Muscle layer of duodenum (tissue), 2 donors: ENCODE measurements at regions not wholly inside any gene's neighbourhood (a gene's known extent, or its start where the extent isn't known, plus 50 kb on each side); places are given as distances from the start of the nearest gene placed in this dataset.

Experiments used
- H3K27ac ChIP-seq: one replicate; pipeline ENCODE4 v1.7.0; 2013; ENCODE audit warnings: mild to moderate bottlenecking, low read length
- H3K27me3 ChIP-seq: one replicate; pipeline ENCODE4 v1.7.0; 2013; ENCODE audit warnings: low read depth, mild to moderate bottlenecking, control low read depth, low read length
- H3K36me3 ChIP-seq, 2 donors: one replicate each; pipeline ENCODE4 v1.7.0; 2013; ENCODE audit warnings: low read length in 2 of 2, control low read depth in 1 of 2, mild to moderate bottlenecking in 1 of 2; ENCODE audit not compliant: insufficient read depth in 2 of 2, control insufficient read depth in 1 of 2
- H3K4me1 ChIP-seq, 2 donors: one replicate each; pipeline ENCODE4 v1.7.0; 2013; ENCODE audit warnings: low read length in 2 of 2, mild to moderate bottlenecking in 2 of 2, control low read depth in 1 of 2, moderate library complexity in 1 of 2; ENCODE audit not compliant: insufficient read depth in 2 of 2, control insufficient read depth in 1 of 2
- H3K4me3 ChIP-seq, 2 donors: one replicate each; pipeline ENCODE4 v1.7.0; 2013; ENCODE audit warnings: low read length in 2 of 2, low read depth in 1 of 2, mild to moderate bottlenecking in 1 of 2
- H3K9me3 ChIP-seq, 2 donors: one replicate each; pipeline ENCODE4 v1.7.0; 2013; ENCODE audit warnings: low read length in 2 of 2, control low read depth in 1 of 2, mild to moderate bottlenecking in 1 of 2; ENCODE audit not compliant: control insufficient read depth in 1 of 2
- donor health status: healthy.

DNA sequence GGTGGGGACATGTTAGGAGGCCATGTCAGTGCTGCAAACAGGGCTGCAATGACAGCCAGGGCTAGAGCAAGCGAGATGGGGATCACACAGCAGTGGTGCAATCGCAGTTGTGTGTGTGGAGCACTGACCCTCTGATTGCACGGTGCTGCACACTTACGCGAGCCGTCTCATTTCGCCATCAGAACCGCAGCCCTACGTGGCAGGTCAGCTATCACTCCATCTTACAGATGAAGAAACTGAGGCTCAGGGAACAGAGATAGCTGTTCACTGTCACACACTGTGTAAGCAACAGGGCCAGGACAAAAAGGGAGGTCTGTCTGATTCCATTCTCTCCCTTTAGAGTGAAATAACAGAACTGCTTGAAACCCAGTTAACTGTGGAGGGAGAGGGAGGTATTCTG is 104.8 kb upstream of the SLC45A1 start:
- peaks cover 0 to 5% of the 10 kb centered on the region in 2 donors for H3K4me1 ChIP-seq

GRCh38 chr1:8212580-8213031 is 105.3 kb upstream of the SLC45A1 start:
- Histone ChIP-seq H3K27ac (no peak overlapping the region), H3K9me3 (no peaks in the 10 kb centered on the region), H3K4me1 (peaks cover 0 to 5% of the 10 kb centered on the region in 2 donors), H3K36me3 (no peaks in the 10 kb centered on the region), H3K27me3 (no peaks in the 10 kb centered on the region), H3K4me3 (no peak overlapping the region)

More for the DNA sequence above, 104.8 kb upstream of the SLC45A1 start:
- H3K27ac ChIP-seq, result no peak overlapping the region
- H3K36me3 ChIP-seq, result no peaks in the 10 kb centered on the region
- H3K27me3 ChIP-seq, result no peaks in the 10 kb centered on the region
- no peak overlapping the region for H3K4me3 ChIP-seq
- no peaks in the 10 kb centered on the region for H3K9me3 ChIP-seq

DNA sequence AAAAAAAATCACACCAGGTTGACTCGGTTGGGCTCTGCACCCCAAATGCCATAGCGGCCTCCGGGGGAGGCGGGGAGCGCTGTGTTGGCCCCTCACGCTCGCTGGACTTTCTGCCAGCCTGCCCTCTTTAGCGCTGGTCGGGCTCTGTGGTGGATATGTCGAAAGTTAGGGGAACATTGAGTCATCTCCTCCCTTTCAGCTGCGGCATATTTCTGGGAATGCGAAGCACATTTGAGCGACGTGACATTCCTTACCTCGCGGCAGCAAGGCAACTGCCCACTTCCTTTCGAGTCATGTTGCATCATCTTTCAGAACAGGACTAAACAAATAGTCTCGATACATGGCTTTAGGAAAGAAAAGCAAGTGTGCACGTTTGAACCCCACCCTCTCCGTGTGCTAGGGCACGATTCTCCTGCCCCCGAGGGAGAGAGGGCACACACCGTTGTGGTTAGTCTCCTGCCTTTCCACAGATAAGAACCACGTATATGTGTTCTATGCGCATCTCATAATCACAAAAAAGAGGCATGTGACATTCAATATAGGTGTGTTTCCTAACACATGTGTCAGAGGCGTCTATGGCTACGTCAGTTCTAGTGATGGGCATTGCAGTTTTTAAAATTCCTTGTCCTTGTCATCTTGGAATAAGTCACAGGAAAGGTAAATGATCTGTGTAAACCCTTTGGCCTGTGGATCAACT is 105.9 kb upstream of the SLC45A1 start:
- H3K9me3 ChIP-seq, result no peaks in the 10 kb centered on the region
- H3K36me3 ChIP-seq, result no peaks in the 10 kb centered on the region
- H3K27ac ChIP-seq, result no peak overlapping the region
- no peaks in the 10 kb centered on the region for H3K27me3 ChIP-seq
- no peak overlapping the region for H3K4me3 ChIP-seq
- H3K4me1 ChIP-seq, result peaks cover 0 to 5% of the 10 kb centered on the region in 2 donors

- no peaks in the 10 kb centered on the region for H3K36me3 ChIP-seq
- no peaks in the 10 kb centered on the region for H3K9me3 ChIP-seq
- H3K27me3 ChIP-seq, result no peaks in the 10 kb centered on the region
- H3K4me3 ChIP-seq, result no peak overlapping the region
- H3K4me1 ChIP-seq, result peaks cover 0 to 5% of the 10 kb centered on the region in 2 donors
- no peak overlapping the region for H3K27ac ChIP-seq
Observed at GRCh38 chr1:8211251-8211882, 106.5 kb upstream of the SLC45A1 start.

DNA sequence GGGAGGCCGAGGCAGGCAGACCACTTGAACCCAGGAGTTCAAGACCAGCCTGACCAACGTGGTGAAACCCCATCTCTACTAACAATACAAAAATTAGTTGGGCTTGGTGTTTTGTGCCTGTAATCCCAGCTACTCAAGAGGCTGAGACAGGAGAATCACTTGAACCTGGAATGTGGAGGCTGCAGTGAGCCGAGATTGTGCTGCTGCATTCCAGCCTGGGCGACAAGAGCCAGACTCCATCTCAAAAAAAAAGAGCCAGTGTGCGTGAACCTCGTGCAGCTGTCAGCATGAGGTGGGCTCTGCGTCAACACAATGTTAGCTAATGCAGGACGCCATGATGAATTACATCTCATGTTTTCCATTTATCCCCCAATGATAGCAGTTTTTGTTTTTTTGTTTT is 110.7 kb upstream of the SLC45A1 start:
- Histone ChIP-seq H3K27ac (no peak overlapping the region), H3K9me3 (no peaks in the 10 kb centered on the region), H3K36me3 (no peaks in the 10 kb centered on the region), H3K4me3 (no peak overlapping the region), H3K4me1 (peaks cover 4 to 5% of the 10 kb centered on the region in 2 donors), H3K27me3 (no peaks in the 10 kb centered on the region)

GRCh38 chr1:8206391-8206790 is 111.5 kb upstream of the SLC45A1 start:
- no peaks in the 10 kb centered on the region for H3K27me3 ChIP-seq
- H3K36me3 ChIP-seq, result no peaks in the 10 kb centered on the region
- H3K4me3 ChIP-seq, result no peak overlapping the region
- no peak overlapping the region for H3K27ac ChIP-seq
- H3K4me1 ChIP-seq, result peaks cover 4 to 11% of the 10 kb centered on the region in 2 donors
- no peaks in the 10 kb centered on the region for H3K9me3 ChIP-seq

GRCh38 chr1:8205771-8206170 is 112.1 kb upstream of the SLC45A1 start:
- H3K27ac ChIP-seq, result no peak overlapping the region
- H3K4me1 ChIP-seq, result peaks cover 4 to 11% of the 10 kb centered on the region in 2 donors
- no peaks in the 10 kb centered on the region for H3K9me3 ChIP-seq
- H3K36me3 ChIP-seq, result no peaks in the 10 kb centered on the region
- H3K27me3 ChIP-seq, result no peaks in the 10 kb centered on the region
- H3K4me3 ChIP-seq, result no peak overlapping the region

GRCh38 chr1:8204826-8205225 is 113.1 kb upstream of the SLC45A1 start:
- peaks cover 4 to 11% of the 10 kb centered on the region in 2 donors for H3K4me1 ChIP-seq
- H3K27ac ChIP-seq, result peak overlapping the region; percentile 92
- no peaks in the 10 kb centered on the region for H3K36me3 ChIP-seq
- H3K4me3 ChIP-seq, result no peak overlapping the region
- no peaks in the 10 kb centered on the region for H3K9me3 ChIP-seq
- no peaks in the 10 kb centered on the region for H3K27me3 ChIP-seq

DNA sequence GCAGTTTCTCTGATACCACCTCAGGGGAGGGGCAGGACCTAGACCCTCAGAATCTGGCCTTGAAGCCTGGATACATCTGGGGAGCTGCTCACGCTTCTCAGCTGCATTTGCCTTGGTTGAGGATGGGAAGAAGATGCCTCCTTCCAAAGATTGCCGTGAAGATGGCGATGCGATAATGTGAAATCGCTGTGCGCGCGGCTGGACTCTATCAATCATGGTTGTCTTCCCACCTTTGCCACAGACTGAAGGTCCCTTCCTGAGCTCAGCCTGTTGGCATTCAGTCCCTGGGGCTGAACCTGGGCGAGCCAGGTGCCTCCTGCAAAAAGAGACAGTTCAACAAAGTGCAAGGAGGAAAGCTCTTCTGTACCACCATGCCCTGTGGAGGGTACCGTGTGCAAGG is 114.4 kb upstream of the SLC45A1 start:
- Histone ChIP-seq H3K36me3 (no peaks in the 10 kb centered on the region), H3K4me1 (peaks cover 4 to 11% of the 10 kb centered on the region in 2 donors), H3K9me3 (no peaks in the 10 kb centered on the region), H3K4me3 (peak overlapping the region in 1 of 2 donors; percentile 26), H3K27me3 (no peaks in the 10 kb centered on the region), H3K27ac (peak overlapping the region; percentile 92)

DNA sequence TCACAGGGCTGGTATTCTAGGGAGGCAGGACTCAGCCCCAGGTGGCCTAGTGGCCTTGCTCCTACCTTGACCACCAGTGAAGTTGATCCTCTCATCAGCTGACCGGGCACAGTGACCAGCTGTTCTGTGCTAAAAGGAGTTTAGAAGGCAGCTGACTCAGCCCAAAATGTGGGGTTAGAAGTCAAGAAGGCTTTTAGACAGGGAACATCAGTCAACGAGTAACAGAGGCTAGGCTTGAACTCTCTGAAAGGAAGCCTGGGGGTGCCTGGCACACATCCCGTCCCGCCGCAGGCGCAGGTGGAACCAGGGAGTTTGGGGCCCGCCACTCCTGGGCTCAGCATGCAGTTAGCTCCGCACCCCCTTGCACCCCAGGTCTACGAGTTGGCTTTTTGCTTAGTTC is 114.9 kb upstream of the SLC45A1 start:
- Histone ChIP-seq H3K4me1 (peaks cover 5 to 11% of the 10 kb centered on the region in 2 donors), H3K9me3 (no peaks in the 10 kb centered on the region), H3K36me3 (no peaks in the 10 kb centered on the region), H3K27ac (peak overlapping the region; percentile 92), H3K27me3 (no peaks in the 10 kb centered on the region), H3K4me3 (peak overlapping the region in 1 of 2 donors; percentile 26)

- Histone ChIP-seq H3K36me3 (no peaks in the 10 kb centered on the region), H3K27me3 (no peaks in the 10 kb centered on the region), H3K4me3 (peak overlapping the region; percentile 2 to 26), H3K9me3 (no peaks in the 10 kb centered on the region), H3K27ac (peak overlapping the region; percentile 92), H3K4me1 (peaks cover 8 to 17% of the 10 kb centered on the region in 2 donors)
Observed at GRCh38 chr1:8202182-8202905, 115.6 kb upstream of the SLC45A1 start.
